ENCODE measurements at regions not wholly inside any gene's neighbourhood (a gene's known extent, or its start where the extent isn't known, plus 50 kb on each side); places are given as distances from the start of the nearest gene placed in this dataset.

- Histone ChIP-seq H3K9ac (ENCODE audit: insufficient read depth, low read depth, low read length) (no peak overlapping the region), H3K4me1 (ENCODE audit: insufficient read depth, low read length) (no peaks in the 10 kb centered on the region), H3K27me3 (ENCODE audit: control insufficient read depth in 1 of 2, insufficient read depth in 2 of 2, low read length in 2 of 2) (peaks cover 0 to 4% of the 10 kb centered on the region in 2 experiments; a peak in 2 of 5 replicates), H3K27ac (ENCODE audit: extremely low read length, insufficient read depth, low read length) (no peak overlapping the region), H4K20me1 (ENCODE audit: insufficient read depth, low read length) (no peaks in the 10 kb centered on the region), H3K4me3 (replicated peaks in 1 of 3; ENCODE audit: insufficient read depth in 1 of 3, low read depth in 2 of 3, low read length in 3 of 3) (no peak overlapping the region), H2AFZ (ENCODE audit: low read length) (no peak overlapping the region), H3K4me2 (ENCODE audit: low read depth, low read length) (no peak overlapping the region), H3K79me2 (ENCODE audit: insufficient read depth, low read length) (no peaks in the 10 kb centered on the region), H3K36me3 (replicated peaks in 1 of 2; ENCODE audit: control insufficient read depth in 1 of 2, insufficient read depth in 2 of 2, low read length in 2 of 2) (no peaks in the 10 kb centered on the region), H3K9me3 (ENCODE audit: low read length) (no peaks in the 10 kb centered on the region)
- TF ChIP-seq MXD4 (CRISPR knock-in tag; IDR thresholded peaks at IDR 0.05) (no peak), ZNF564 (CRISPR knock-in tag; IDR thresholded peaks at IDR 0.05) (no peak), ZNF616 (CRISPR knock-in tag; IDR thresholded peaks at IDR 0.05; ENCODE audit: low read depth) (no peak), ZBTB42 (CRISPR knock-in tag; IDR thresholded peaks at IDR 0.05) (no peak), TOPORS (CRISPR knock-in tag; IDR thresholded peaks at IDR 0.05) (no peak), E2F5 (CRISPR knock-in tag; conservative IDR thresholded peaks at IDR 0.05) (no peak), ZNF280B (CRISPR knock-in tag; IDR thresholded peaks at IDR 0.05; ENCODE audit: borderline replicate concordance) (no peak), FOXJ3 (CRISPR knock-in tag; IDR thresholded peaks at IDR 0.05; ENCODE audit: borderline replicate concordance) (no peak), ZNF761 (CRISPR knock-in tag; conservative IDR thresholded peaks at IDR 0.05) (no peak), BCLAF1 (IDR thresholded peaks at IDR 0.05) (no peak), IKZF4 (CRISPR knock-in tag; IDR thresholded peaks at IDR 0.05; ENCODE audit: borderline replicate concordance, low read depth, not compliant biosample characterization) (no peak), USF2 (IDR thresholded peaks at IDR 0.05; ENCODE audit: low read depth, low read length) (no peak), USF2 (CRISPR knock-in tag; IDR thresholded peaks at IDR 0.05; ENCODE audit: borderline replicate concordance) (no peak), PTBP1 (IDR thresholded peaks at IDR 0.05; ENCODE audit: low read depth, low read length, poor library complexity, severe bottlenecking) (no peak)
- TF ChIP-seq, protein P1, sequence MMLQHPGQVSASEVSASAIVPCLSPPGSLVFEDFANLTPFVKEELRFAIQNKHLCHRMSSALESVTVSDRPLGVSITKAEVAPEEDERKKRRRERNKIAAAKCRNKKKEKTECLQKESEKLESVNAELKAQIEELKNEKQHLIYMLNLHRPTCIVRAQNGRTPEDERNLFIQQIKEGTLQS (CRISPR knock-in tag; IDR thresholded peaks at IDR 0.05) = no peak
- ChIA-PET POLR2A (no interaction called here), CTCF (ENCODE audit: low intra/inter-chr PET ratio, low total read pairs) (interaction anchor here (1.1 to 3.5 kb wide), 2 partner anchors 134 to 143 kb away, joined by 4 to 31 read pairs; no protein-coding TSS in a partner anchor)
- intact Hi-C loops (cut with micrococcal nuclease; ENCODE audit: unreplicated experiment) (loop anchor here (5.0 kb wide), 1 partner anchor 78 kb away; no protein-coding TSS in a partner anchor), in situ Hi-C loops (cut with HindIII; ENCODE audit: extremely low pct_ligation_motif_present, low pct_unique_long_range_greater_than_20kb) (loop anchor here (5.0 kb wide), 1 partner anchor 133 kb away; no protein-coding TSS in a partner anchor)
- no TSS peak for BruUV-seq (replicated peaks)
- 64% methylated on average over 6 of the region's 6 CpGs for WGBS (ENCODE audit: low lambda C conversion rate)
- DNase-seq (ENCODE audit: low spot score) (no peak), FAIRE-seq (no peak), ATAC-seq (no peak)
Measured at GRCh38 chr11:123245567-123245966, 50.5 kb upstream of the CLMP start.

All from HepG2 (cell line).